Left lung (tissue), 4 donors: ENCODE measurements at regions not wholly inside any gene's neighbourhood (a gene's known extent, or its start where the extent isn't known, plus 50 kb on each side); places are given as distances from the start of the nearest gene placed in this dataset.
"Not testable (repeated sequence)": the region's sequence is repeated elsewhere in the genome, so short reads cannot be mapped to it uniquely, and the experiment has no call there.

Source experiments
- ATAC-seq: fragments of 200-7000 bp; cut with Tn5 transposase; one replicate; pipeline ENCODE4 v1.9.1; 2020; ENCODE audit warnings: moderate library complexity
- DNase-seq, 4 donors: peaks; one replicate each; pipeline ENCODE4 v3.0.0-alpha.2; 2013 to 2020
- H3K27ac ChIP-seq, 2 donors: fragments of 200-600 bp; sonication (generic) in 1 of 2; one replicate each; pipeline versions ENCODE4 v1.5.0 to v1.8.0; 2020 to 2021
- H3K27me3 ChIP-seq, 2 donors: fragments of 200-600 bp; sonication (generic) in 1 of 2; one replicate each; pipeline versions ENCODE4 v1.5.0 to v1.8.0; 2020 to 2021
- H3K36me3 ChIP-seq, 2 donors: fragments of 200-600 bp; sonication (generic) in 1 of 2; one replicate each; pipeline versions ENCODE4 v1.5.0 to v1.8.0; 2020 to 2021
- H3K4me1 ChIP-seq, 2 donors: fragments of 200-600 bp; one replicate each; pipeline ENCODE4 v1.8.0; 2021
- H3K4me3 ChIP-seq, 2 donors: fragments of 200-600 bp; sonication (generic) in 1 of 2; one replicate each; pipeline versions ENCODE4 v1.5.0 to v1.8.0; 2020 to 2021; ENCODE audit warnings: mild to moderate bottlenecking in 1 of 2
- H3K9me3 ChIP-seq, 2 donors: fragments of 200-600 bp; sonication (generic) in 1 of 2; one replicate each; pipeline versions ENCODE4 v1.5.0 to v1.8.0; 2020 to 2021
- CTCF ChIP-seq, 2 donors: fragments of 200-600 bp; sonication (generic) in 1 of 2; IDR thresholded peaks; one replicate each; pipeline versions ENCODE4 v1.5.0 to v1.8.0; 2021; ENCODE audit warnings: antibody characterized with exemption in 2 of 2
- intact Hi-C, 2 donors: fragments of 100-400 bp; cut with DNase I; formaldehyde crosslinking; loops; one replicate each; pipeline versions ENCODE4 v1.11.2 to v1.14.2; 2022
- donor health status: DM: no; HTN: yes; CAD: no.
- donor health status: DM: no; HTN: no; CAD: no.

GRCh38 chr13:70516226-70516625, 408.0 kb upstream of the KLHL1 start:
- no peak for DNase-seq
- no peak overlapping the region for H3K27ac ChIP-seq
- H3K4me1 ChIP-seq: no peaks in the 10 kb centered on the region
- no peak overlapping the region for H3K4me3 ChIP-seq
- no peak for ATAC-seq
- peaks cover 0 to 9% of the 10 kb centered on the region in 2 donors for H3K9me3 ChIP-seq
- H3K27me3 ChIP-seq: no peaks in the 10 kb centered on the region
- TF ChIP-seq CTCF (IDR thresholded peaks at IDR 0.05): no peak
- intact Hi-C loops: no loop called here
- H3K36me3 ChIP-seq: no peaks in the 10 kb centered on the region

- peak in 1 of 4 donors; percentile 71 for DNase-seq
- H3K9me3 ChIP-seq, intact Hi-C loops, ATAC-seq, H3K4me1 ChIP-seq, H3K27ac ChIP-seq, H3K27me3 ChIP-seq, H3K4me3 ChIP-seq, H3K36me3 ChIP-seq: not testable (repeated sequence)
Observed at GRCh38 chr13:70511861-70512417, 403.7 kb upstream of the KLHL1 start.

GRCh38 chr13:70505809-70506208, 397.6 kb upstream of the KLHL1 start:
- no peak for ATAC-seq
- no peaks in the 10 kb centered on the region for H3K27me3 ChIP-seq
- no peaks in the 10 kb centered on the region for H3K4me1 ChIP-seq
- H3K36me3 ChIP-seq: no peaks in the 10 kb centered on the region
- no peak overlapping the region for H3K27ac ChIP-seq
- intact Hi-C loops: no loop called here
- no peak overlapping the region for H3K4me3 ChIP-seq
- no peak for DNase-seq
- H3K9me3 ChIP-seq: no peaks in the 10 kb centered on the region
- no peak for TF ChIP-seq CTCF (IDR thresholded peaks at IDR 0.05)

GRCh38 chr13:70502944-70503343, 394.7 kb upstream of the KLHL1 start:
- no peak overlapping the region for H3K27ac ChIP-seq
- H3K36me3 ChIP-seq: no peaks in the 10 kb centered on the region

GRCh38 chr13:70490320-70490935, 382.2 kb upstream of the KLHL1 start:
- Histone ChIP-seq H3K27ac (no peak overlapping the region), H3K36me3 (no peaks in the 10 kb centered on the region), H3K4me1 (no peaks in the 10 kb centered on the region), H3K9me3 (peaks cover 0 to 23% of the 10 kb centered on the region in 2 donors), H3K27me3 (no peaks in the 10 kb centered on the region), H3K4me3 (no peak overlapping the region)
- intact Hi-C loops: no loop called here
- no peak for DNase-seq
- TF ChIP-seq CTCF (IDR thresholded peaks at IDR 0.05): no peak
- ATAC-seq: no peak

More at GRCh38 chr13:70502944-70503343, 394.7 kb upstream of the KLHL1 start:
- ATAC-seq (no peak), DNase-seq (no peak)
- no peak for TF ChIP-seq CTCF (IDR thresholded peaks at IDR 0.05)
- Histone ChIP-seq H3K4me1 (no peaks in the 10 kb centered on the region), H3K9me3 (no peaks in the 10 kb centered on the region), H3K4me3 (no peak overlapping the region), H3K27me3 (no peaks in the 10 kb centered on the region)
- intact Hi-C loops: no loop called here

- no peak for TF ChIP-seq CTCF (IDR thresholded peaks at IDR 0.05)
- Histone ChIP-seq H3K9me3 (peaks cover 0 to 2% of the 10 kb centered on the region in 2 donors), H3K4me1 (no peaks in the 10 kb centered on the region), H3K27me3 (no peaks in the 10 kb centered on the region), H3K27ac (no peak overlapping the region), H3K36me3 (no peaks in the 10 kb centered on the region), H3K4me3 (no peak overlapping the region)
- DNase-seq: no peak
- intact Hi-C loops: no loop called here
- no peak for ATAC-seq
Observed at GRCh38 chr13:70484931-70485330, 376.7 kb upstream of the KLHL1 start.
